ENCODE measurements at regions not wholly inside any gene's neighbourhood (a gene's known extent, or its start where the extent isn't known, plus 50 kb on each side); places are given as distances from the start of the nearest gene placed in this dataset.

GRCh38 chr9:21669701-21670100 lies 132.7 kb upstream of the MTAP start:
- Mint-ChIP-seq H3K27ac (no peak overlapping the region), H3K36me3 (ENCODE audit: insufficient read depth in 1 of 3, low read depth in 3 of 3) (no peaks in the 10 kb centered on the region), H3K4me1 (peaks cover 7 to 8% of the 10 kb centered on the region in 2 experiments; a peak in 3 of 4 replicates), H3K9me3 (no peaks in the 10 kb centered on the region), H3K27me3 (ENCODE audit: low read depth) (peaks cover 1% of the 10 kb centered on the region; the same call in 1 of the 2 replicates), H3K4me3 (no peak overlapping the region)
- Histone ChIP-seq H2BK20ac (ENCODE audit: low read depth, low read length, poor library complexity, severe bottlenecking) (no peak overlapping the region), H3K23me2 (ENCODE audit: insufficient read length, low read depth, low read length, poor library complexity, severe bottlenecking) (no peaks in the 10 kb centered on the region), H2BK15ac (ENCODE audit: low read depth, low read length) (no peak overlapping the region), H3K56ac (ENCODE audit: insufficient read length, low read depth, low read length) (no peak overlapping the region), H3K9ac (ENCODE audit: extremely low read depth, insufficient read length, low read length) (no peak overlapping the region), H3K27me3 (ENCODE audit: insufficient read depth, low read length) (no peaks in the 10 kb centered on the region), H3K4me1 (ENCODE audit: insufficient read depth, low read length) (no peaks in the 10 kb centered on the region), H3K4ac (ENCODE audit: low read depth, low read length) (no peak overlapping the region), H3K23ac (ENCODE audit: insufficient read length, low read depth, low read length) (no peak overlapping the region), H3K4me2 (ENCODE audit: insufficient read depth, insufficient read length, low read length) (no peak overlapping the region), H3K18ac (ENCODE audit: insufficient read length, low read depth, low read length) (no peak overlapping the region), H2AFZ (ENCODE audit: low read length) (no peak overlapping the region), H3K14ac (ENCODE audit: insufficient read depth, low read length) (no peak overlapping the region), H3T11ph (ENCODE audit: low read length) (no peak overlapping the region), H2BK12ac (ENCODE audit: insufficient read length, low read depth, low read length) (no peak overlapping the region), H2AK5ac (ENCODE audit: insufficient read length, low read length) (no peak overlapping the region), H4K5ac (ENCODE audit: insufficient read length, low read depth, low read length) (no peak overlapping the region), H3K27ac (ENCODE audit: insufficient read length, low read depth, low read length) (no peak overlapping the region), H2BK5ac (ENCODE audit: insufficient read length, low read length) (no peak overlapping the region), H4K91ac (ENCODE audit: insufficient read length, low read depth, low read length) (no peak overlapping the region), H2BK120ac (ENCODE audit: low read depth, low read length, poor library complexity, severe bottlenecking) (no peak overlapping the region), H3K9me3 (ENCODE audit: control insufficient read depth, low read depth, low read length) (no peaks in the 10 kb centered on the region), H4K20me1 (ENCODE audit: control insufficient read depth, insufficient read depth, insufficient read length) (no peaks in the 10 kb centered on the region), H3K79me1 (ENCODE audit: insufficient read depth, low read depth, low read length, poor library complexity, severe bottlenecking) (no peaks in the 10 kb centered on the region), H3K79me2 (ENCODE audit: insufficient read depth, low read length) (no peaks in the 10 kb centered on the region), H4K8ac (replicated peaks; ENCODE audit: insufficient read length, low read depth, low read length) (no peak overlapping the region)
- no CpG with 5 or more reads among the region's 3 CpGs for WGBS (ENCODE audit: extremely low coverage, insufficient read length, low lambda C conversion rate)
- DNase-seq, result no peak
- no peak for TF ChIP-seq CTCF (conservative IDR thresholded peaks at IDR 0.05)

All from H9 (cell line).